Fibroblast of the aortic adventitia (primary cell): ENCODE measurements at regions not wholly inside any gene's neighbourhood (a gene's known extent, or its start where the extent isn't known, plus 50 kb on each side); places are given as distances from the start of the nearest gene placed in this dataset.

Experiments
- DNase-seq: peaks from one replicate; pipeline ENCODE4 v3.0.0-alpha.2; 2010; ENCODE audit warnings: low read depth
- H3K4me3 ChIP-seq: 2 replicates; pipeline ENCODE4 v1.5.1; 2011; ENCODE audit warnings: low read depth, mild to moderate bottlenecking, control low read depth, low read length, moderate library complexity
- TF ChIP-seq, protein P1 (sequence below): IDR thresholded peaks from 2 replicates; pipeline ENCODE4 v1.5.1; 2011; ENCODE audit warnings: mild to moderate bottlenecking, low read length, control low read depth, inconsistent platforms; ENCODE audit not compliant: insufficient read depth

DNA sequence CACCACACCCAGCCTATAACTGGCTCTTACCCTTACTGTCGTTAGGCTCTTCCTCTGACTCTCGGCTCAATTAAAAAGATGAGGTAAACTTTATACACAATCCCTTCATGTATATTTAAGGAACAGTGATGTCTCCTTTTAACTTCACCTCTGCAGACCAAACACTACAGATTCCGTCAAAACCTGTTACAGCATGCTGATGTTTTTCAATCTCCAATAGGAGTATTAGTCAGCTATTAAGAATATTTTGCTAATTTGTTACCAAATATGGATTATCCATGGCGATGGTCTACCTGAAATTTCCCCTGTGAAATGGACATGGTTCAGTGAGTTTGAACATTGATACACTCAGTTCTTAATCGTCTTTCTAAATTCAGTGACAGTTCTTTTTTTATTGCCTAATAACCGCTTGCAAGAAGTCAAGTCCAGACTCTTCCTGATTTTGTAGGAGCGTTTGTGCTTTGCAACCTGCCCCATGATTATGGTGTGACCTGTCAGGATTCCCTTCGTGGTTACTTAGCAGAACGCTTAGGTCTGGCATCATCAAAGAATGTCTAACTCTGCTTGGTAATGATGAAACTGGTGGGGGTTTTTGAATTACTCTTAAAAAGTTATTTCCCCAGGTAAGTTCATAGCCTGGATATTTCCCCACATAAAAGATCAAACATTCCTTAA is 72.2 kb upstream of the STOX2 start:
- H3K4me3 ChIP-seq: no peak overlapping the region
- DNase-seq: no peak
- TF ChIP-seq, protein P1, sequence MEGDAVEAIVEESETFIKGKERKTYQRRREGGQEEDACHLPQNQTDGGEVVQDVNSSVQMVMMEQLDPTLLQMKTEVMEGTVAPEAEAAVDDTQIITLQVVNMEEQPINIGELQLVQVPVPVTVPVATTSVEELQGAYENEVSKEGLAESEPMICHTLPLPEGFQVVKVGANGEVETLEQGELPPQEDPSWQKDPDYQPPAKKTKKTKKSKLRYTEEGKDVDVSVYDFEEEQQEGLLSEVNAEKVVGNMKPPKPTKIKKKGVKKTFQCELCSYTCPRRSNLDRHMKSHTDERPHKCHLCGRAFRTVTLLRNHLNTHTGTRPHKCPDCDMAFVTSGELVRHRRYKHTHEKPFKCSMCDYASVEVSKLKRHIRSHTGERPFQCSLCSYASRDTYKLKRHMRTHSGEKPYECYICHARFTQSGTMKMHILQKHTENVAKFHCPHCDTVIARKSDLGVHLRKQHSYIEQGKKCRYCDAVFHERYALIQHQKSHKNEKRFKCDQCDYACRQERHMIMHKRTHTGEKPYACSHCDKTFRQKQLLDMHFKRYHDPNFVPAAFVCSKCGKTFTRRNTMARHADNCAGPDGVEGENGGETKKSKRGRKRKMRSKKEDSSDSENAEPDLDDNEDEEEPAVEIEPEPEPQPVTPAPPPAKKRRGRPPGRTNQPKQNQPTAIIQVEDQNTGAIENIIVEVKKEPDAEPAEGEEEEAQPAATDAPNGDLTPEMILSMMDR: no peak

DNA sequence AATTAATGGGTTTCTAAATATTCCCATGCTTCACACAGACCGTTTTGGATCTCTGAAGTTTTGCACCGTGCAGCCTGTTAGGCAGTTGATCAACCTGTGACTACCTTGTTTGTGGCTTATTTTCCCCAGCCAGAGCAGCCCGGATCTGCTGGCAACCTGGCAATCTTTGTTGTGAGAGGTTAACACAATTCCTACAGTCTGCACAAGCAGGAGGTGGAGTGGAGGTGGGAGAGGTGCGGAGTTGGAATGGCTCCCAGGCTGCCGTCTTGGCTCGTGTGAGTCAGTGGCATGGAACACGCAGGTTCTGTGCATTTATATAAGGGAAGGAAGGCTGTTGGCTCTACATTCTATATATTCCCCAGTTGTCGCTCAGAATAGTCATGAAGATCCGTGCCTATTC is 70.9 kb upstream of the STOX2 start:
- TF ChIP-seq, protein P1: no peak
- DNase-seq: no peak
- H3K4me3 ChIP-seq: no peak overlapping the region

DNA sequence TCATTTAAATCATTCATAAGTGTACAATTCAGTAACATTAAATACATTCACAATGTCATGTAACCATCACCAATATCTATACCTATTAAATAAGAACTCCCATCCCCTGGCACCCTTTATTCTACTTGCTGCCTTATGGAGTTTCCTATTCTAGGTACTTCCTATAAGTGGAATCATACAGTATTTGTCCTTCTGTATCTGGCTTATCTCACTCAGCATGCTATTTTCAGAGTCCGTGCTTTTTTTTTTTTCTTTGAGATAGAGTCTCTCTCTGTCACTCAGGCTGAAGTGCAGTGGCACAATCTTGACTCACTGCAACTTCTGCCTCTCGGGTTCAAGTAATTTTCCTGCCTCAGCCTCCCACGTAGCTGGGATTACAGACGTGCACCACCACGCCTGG is 67.9 kb upstream of the STOX2 start:
- H3K4me3 ChIP-seq: no peak overlapping the region
- TF ChIP-seq, protein P1: no peak
- DNase-seq: no peak

DNA sequence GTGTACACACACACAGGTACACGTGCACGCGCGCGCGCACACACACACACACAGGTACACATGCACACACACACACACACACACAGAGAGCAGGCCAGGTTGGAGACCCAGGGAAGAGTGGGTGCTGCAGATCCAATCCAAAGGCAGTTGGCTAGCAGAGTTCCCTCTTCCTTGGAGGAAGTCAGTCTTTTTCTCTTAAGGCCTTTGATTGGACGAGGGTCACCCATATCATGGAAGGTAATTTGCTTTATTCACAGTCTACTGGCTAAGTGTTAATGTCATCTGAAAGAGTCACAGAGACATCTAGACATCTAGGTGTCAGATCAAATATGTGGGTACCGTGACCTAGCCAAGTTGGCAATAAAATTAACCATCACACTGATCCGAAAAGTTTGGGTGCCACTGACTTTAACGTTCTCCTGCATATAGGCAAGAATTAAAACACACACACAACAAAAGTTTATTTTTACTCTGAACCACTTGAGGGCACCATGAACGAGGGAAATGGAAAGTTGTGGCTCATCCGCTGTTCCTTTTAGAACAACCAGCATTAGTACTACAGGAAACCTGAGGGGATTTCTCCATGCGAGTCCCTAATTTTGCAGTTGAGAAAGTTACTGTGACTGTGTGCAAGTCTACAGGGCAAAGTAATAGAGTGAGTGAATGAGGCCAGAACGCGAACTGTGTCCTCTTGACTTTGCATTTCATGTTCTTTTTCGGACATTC is 66.0 kb upstream of the STOX2 start:
- DNase-seq: peak; percentile 42
- no peak overlapping the region for H3K4me3 ChIP-seq
- TF ChIP-seq, protein P1: no peak

DNA sequence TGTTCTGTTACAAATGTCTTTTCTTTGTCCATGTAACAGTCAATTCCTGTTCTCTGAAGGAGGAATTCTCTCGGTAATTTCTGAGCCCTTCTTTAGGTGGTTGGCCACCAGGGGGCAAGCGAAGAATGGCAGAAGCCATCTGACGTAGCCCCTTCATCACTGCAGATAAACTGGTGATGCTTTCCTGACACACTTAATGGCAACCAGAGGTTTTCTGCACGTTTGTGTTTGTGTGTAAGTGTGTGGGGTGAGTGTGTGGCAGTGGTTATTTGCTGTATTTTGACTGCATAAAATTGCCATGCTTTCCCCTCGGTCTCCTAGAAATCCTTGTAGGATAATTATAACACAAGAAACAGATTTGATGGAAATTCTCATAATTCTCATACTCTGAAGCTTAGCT is 64.8 kb upstream of the STOX2 start:
- H3K4me3 ChIP-seq: no peak overlapping the region
- DNase-seq: peak; percentile 85
- TF ChIP-seq, protein P1: peak; percentile 85

DNA sequence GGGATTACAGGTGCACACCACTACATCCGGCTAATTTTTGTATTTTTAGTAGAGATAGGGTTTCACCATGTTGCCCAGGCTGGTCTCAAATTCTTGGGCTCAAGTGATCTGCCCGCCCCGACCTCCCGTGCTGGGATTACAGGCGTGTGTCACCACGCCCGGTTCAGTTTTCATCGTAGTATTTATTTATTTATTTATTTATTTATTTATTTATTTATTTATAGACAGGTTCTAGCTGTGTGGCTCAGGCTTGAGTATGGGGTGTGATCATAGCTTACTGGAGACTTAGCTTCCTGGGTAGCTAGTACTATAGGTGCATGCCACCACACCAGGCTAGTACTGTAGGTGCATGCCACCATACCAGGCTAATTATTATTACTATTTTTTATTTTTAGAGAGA is 64.1 kb upstream of the STOX2 start:
- H3K4me3 ChIP-seq: no peak overlapping the region
- no peak for DNase-seq

More for the DNA sequence above, 64.1 kb upstream of the STOX2 start:
- TF ChIP-seq, protein P1: no peak
